Esophagus squamous epithelium (tissue), 5 donors: ENCODE measurements at regions not wholly inside any gene's neighbourhood (a gene's known extent, or its start where the extent isn't known, plus 50 kb on each side); places are given as distances from the start of the nearest gene placed in this dataset.
A peak's percentile ranks its signal among the peaks of the same experiment; 100 is the strongest.

Experiments used
- DNase-seq: peaks from one replicate; lab custom pipeline; 2025; lab: John Stamatoyannopoulos, UW
- H3K27ac ChIP-seq, 4 donors: fragments of 200-600 bp; sonication (generic); one replicate each; pipeline ENCODE4 v1.5.1; 2016 to 2019; ENCODE audit warnings: mild to moderate bottlenecking in 1 of 4
- H3K27me3 ChIP-seq, 4 donors: fragments of 200-600 bp; sonication (generic); 1 replicate in 3 of 4; 2 replicates in 1 of 4; pipeline versions ENCODE4 v1.5.1 to v1.6.0; 2017 to 2021; ENCODE audit warnings: antibody characterized with exemption in 1 of 4
- H3K36me3 ChIP-seq, 3 donors: fragments of 200-600 bp; sonication (generic); one replicate each; pipeline ENCODE4 v1.5.1; 2016 to 2019
- H3K4me1 ChIP-seq, 3 donors: fragments of 200-600 bp; sonication (generic); one replicate each; pipeline ENCODE4 v1.5.1; 2017 to 2019
- H3K4me3 ChIP-seq, 4 donors: fragments of 200-600 bp; sonication (generic); 1 replicate in 3 of 4; 2 replicates in 1 of 4; pipeline ENCODE4 v1.5.1; 2016 to 2019; ENCODE audit warnings: mild to moderate bottlenecking in 2 of 4, moderate library complexity in 1 of 4
- H3K9me3 ChIP-seq, 3 donors: fragments of 200-600 bp; sonication (generic); one replicate each; pipeline ENCODE4 v1.5.1; 2016 to 2019
- POLR2A ChIP-seq, 4 donors: fragments of 450-650 bp; IDR thresholded peaks; one replicate each; pipeline ENCODE4 v1.6.1; 2017; ENCODE audit warnings: antibody characterized with exemption in 4 of 4, mild to moderate bottlenecking in 4 of 4, moderate library complexity in 3 of 4
- WGBS, 2 donors: methylation state at CpG; one replicate each; pipeline ENCODE4 v1.1.5; 2018; 5-methylcytosine and 5-hydroxymethylcytosine counted together
- intact Hi-C: fragments of 100-400 bp; cut with DNase I; formaldehyde crosslinking; loops from one replicate; pipeline ENCODE4 v1.15.0; 2022
- TF ChIP-seq, protein P1 (sequence below), 6 experiments: fragments of 450-650 bp in 4 of 6; fragments of 200-600 bp in 2 of 6; sonication (generic) in 2 of 6; IDR thresholded peaks; one replicate each; pipeline ENCODE4 v1.5.1; 2016 to 2019; ENCODE audit warnings: antibody characterized with exemption in 6 of 6, mild to moderate bottlenecking in 4 of 6, moderate library complexity in 4 of 6
- donor health status: DM: yes; HTN: yes; CAD: no.

DNA sequence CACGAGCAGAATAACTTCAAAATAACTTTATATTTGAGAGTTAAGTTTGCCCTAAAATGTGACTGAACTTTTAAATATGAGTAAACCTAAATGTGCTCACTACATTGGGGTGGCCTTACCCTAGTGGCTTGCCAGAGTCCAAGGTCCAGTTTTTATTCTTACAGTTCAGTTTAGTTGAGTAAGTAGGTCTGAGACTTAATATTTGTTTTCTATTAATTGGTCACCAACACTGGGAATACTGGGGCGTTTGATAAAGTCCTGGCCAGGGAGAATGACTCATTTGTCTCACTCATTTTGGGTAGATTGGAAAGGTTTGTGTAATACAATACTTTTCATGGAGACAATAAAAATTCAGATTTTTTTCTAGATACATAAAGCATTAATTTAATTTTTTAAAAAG lies 127.8 kb upstream of the SPATA13 start:
- DNase-seq = no peak
- intact Hi-C loops = no loop called here
- Histone ChIP-seq H3K4me3 (no peak overlapping the region), H3K9me3 (no peaks in the 10 kb centered on the region), H3K4me1 (peaks cover 4 to 41% (median 11%) of the 10 kb centered on the region in 3 donors), H3K27ac (peak overlapping the region in 2 of 4 donors; percentile 21 to 23), H3K36me3 (no peaks in the 10 kb centered on the region), H3K27me3 (no peaks in the 10 kb centered on the region)
- no peak for TF ChIP-seq POLR2A (IDR thresholded peaks at IDR 0.05)
- TF ChIP-seq, protein P1, sequence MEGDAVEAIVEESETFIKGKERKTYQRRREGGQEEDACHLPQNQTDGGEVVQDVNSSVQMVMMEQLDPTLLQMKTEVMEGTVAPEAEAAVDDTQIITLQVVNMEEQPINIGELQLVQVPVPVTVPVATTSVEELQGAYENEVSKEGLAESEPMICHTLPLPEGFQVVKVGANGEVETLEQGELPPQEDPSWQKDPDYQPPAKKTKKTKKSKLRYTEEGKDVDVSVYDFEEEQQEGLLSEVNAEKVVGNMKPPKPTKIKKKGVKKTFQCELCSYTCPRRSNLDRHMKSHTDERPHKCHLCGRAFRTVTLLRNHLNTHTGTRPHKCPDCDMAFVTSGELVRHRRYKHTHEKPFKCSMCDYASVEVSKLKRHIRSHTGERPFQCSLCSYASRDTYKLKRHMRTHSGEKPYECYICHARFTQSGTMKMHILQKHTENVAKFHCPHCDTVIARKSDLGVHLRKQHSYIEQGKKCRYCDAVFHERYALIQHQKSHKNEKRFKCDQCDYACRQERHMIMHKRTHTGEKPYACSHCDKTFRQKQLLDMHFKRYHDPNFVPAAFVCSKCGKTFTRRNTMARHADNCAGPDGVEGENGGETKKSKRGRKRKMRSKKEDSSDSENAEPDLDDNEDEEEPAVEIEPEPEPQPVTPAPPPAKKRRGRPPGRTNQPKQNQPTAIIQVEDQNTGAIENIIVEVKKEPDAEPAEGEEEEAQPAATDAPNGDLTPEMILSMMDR (IDR thresholded peaks at IDR 0.05) = no peak
- WGBS, 2 donors = 51 to 65% methylated on average over 2 of the region's 2 CpGs

DNA sequence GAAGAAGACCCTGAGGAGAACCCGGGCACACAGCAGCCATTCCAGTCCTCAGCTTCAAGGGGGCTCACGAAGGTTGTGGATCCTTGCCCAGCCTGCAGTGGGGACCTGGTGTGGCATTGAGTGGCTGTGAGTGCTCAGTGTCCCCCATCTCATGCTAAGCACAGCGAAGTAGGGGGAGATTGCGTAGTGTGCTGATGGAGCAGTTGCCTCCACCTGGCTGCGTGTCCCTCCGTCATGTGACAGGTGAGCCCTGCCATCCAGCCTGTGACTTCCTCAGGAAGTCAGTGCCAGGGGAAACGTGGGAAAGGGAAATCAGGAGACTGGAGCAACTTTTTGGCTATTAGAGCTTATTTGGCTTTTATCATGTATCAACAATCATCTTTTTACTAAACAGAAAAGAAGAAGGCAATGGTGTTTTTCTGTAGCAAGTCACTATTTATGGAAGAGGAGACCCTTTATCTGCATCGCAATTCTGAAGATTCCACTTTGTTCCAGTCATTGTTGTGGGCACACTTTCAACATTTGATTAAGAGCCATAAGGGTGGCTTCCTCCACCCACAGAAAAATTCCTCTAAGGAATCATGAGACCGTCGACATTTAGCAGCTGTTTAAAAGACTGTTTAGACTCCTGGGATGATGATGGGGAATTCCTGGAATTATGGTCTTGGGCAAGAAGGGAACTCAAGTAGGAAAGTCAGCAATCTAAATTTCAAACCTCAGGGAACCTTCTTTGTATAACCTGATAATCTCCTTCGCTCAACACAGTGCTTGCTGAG lies 126.8 kb upstream of the SPATA13 start:
- H3K4me1 ChIP-seq = peaks cover 4 to 48% (median 17%) of the 10 kb centered on the region in 3 donors
- no peak for DNase-seq
- WGBS, 2 donors = 61 to 68% methylated on average over 9 to 10 of the region's 11 CpGs
- H3K4me3 ChIP-seq = no peak overlapping the region
- intact Hi-C loops = no loop called here
- TF ChIP-seq, protein P1 (IDR thresholded peaks at IDR 0.05) = no peak
- TF ChIP-seq POLR2A (IDR thresholded peaks at IDR 0.05) = no peak
- H3K27me3 ChIP-seq = no peaks in the 10 kb centered on the region
- H3K27ac ChIP-seq = peak overlapping the region in 2 of 4 donors; percentile 45 to 85
- no peaks in the 10 kb centered on the region for H3K9me3 ChIP-seq
- H3K36me3 ChIP-seq = no peaks in the 10 kb centered on the region

DNA sequence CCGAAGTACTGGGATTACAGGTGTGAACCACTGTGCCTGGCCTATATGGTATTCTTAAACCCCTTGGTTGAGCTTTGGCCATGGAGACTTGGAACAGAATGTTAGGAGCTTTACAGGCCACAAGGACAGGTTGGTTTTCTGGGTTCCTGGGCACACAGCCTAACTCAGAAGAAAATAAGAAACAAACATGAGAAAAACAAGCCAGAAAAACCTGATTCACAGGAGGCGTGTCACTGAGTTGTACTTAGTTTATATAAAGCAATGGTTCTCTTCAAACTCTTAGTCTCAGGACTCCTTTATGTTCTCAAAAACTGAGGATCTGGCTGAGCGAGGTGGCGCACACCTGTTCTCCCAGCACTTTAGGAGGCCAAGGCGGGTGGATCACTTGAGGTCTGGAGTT lies 125.1 kb upstream of the SPATA13 start:
- Histone ChIP-seq H3K36me3 (no peaks in the 10 kb centered on the region), H3K27ac (peak overlapping the region in 2 of 4 donors; percentile 14 to 50), H3K9me3 (no peaks in the 10 kb centered on the region), H3K27me3 (no peaks in the 10 kb centered on the region), H3K4me3 (no peak overlapping the region), H3K4me1 (peaks cover 4 to 55% (median 18%) of the 10 kb centered on the region in 3 donors)
- TF ChIP-seq, protein P1 (IDR thresholded peaks at IDR 0.05) = no peak
- no peak for TF ChIP-seq POLR2A (IDR thresholded peaks at IDR 0.05)
- intact Hi-C loops = no loop called here
- 55 to 65% methylated on average over 5 of the region's 5 CpGs for WGBS, 2 donors
- DNase-seq = no peak

DNA sequence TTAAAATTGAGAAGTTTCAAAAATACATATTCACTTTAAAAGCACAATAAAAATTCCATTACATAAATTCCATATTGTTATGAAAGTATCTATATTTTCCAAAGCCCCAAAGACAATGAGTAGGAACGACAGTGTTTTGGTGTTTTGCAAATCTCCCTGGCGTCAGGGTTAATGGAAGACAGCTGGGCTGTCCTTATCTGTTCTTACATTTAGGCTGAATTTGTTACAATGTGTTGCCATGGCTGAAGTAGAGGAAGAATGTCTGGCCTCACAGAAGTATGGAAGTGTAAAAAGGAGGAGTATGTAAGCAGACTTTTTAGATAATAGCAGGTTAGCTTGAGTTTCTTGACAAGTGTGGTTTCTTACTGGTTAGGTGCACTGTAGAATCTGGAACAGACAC lies 124.4 kb upstream of the SPATA13 start:
- H3K9me3 ChIP-seq = no peaks in the 10 kb centered on the region
- TF ChIP-seq, protein P1 (IDR thresholded peaks at IDR 0.05) = no peak
- TF ChIP-seq POLR2A (IDR thresholded peaks at IDR 0.05) = no peak
- H3K4me3 ChIP-seq = no peak overlapping the region
- intact Hi-C loops = no loop called here
- DNase-seq = no peak
- H3K4me1 ChIP-seq = peaks cover 4 to 55% (median 18%) of the 10 kb centered on the region in 3 donors
- WGBS, 2 donors = 60 to 67% methylated on average over 2 of the region's 2 CpGs
- no peak overlapping the region for H3K27ac ChIP-seq
- no peaks in the 10 kb centered on the region for H3K36me3 ChIP-seq
- H3K27me3 ChIP-seq = no peaks in the 10 kb centered on the region

DNA sequence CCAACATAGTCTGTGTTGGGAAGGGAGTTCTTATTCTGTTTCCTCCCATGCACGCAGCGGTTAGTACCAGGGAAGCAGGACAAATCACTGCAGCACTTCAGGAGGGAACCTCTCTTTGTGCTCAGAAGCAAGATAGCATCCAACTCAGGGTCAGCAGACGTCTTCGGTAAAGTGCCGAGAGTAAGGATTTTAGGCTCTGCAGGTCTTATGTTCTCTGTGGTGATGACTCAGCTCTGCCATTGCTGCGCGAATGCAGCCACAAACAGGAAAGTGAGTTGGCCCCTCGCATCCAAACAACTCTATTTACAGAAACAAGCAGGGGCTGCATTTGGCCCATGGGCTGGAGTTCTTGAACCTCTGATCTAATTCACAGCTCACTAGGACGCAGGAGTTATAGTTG lies 122.1 kb upstream of the SPATA13 start:
- TF ChIP-seq, protein P1 (IDR thresholded peaks at IDR 0.05) = no peak
- TF ChIP-seq POLR2A (IDR thresholded peaks at IDR 0.05) = no peak
- intact Hi-C loops = no loop called here
- peaks cover 4 to 39% (median 14%) of the 10 kb centered on the region in 3 donors for H3K4me1 ChIP-seq
- H3K27me3 ChIP-seq = no peaks in the 10 kb centered on the region
- DNase-seq = no peak
- H3K9me3 ChIP-seq = no peaks in the 10 kb centered on the region
- no peaks in the 10 kb centered on the region for H3K36me3 ChIP-seq
- 62 to 72% methylated on average over 3 to 7 of the region's 9 CpGs for WGBS, 2 donors
- peak overlapping the region in 3 of 4 donors; percentile 1 to 46 (median 21) for H3K27ac ChIP-seq
- H3K4me3 ChIP-seq = no peak overlapping the region
